Right hindlimb (tissue), 1 donor: ENCODE measurements at regions not wholly inside any gene's neighbourhood (a gene's known extent, or its start where the extent isn't known, plus 50 kb on each side); places are given as distances from the start of the nearest gene placed in this dataset.

Source experiments
- DNase-seq: peaks from one replicate; pipeline ENCODE4 v3.0.0-alpha.2; 2018

- no peak for DNase-seq
These were observed 64.6 kb upstream of the PIM1 start for GRCh38 chr6:37105148-37106050.

- DNase-seq: no peak
These were observed 63.9 kb upstream of the PIM1 start for GRCh38 chr6:37106051-37106363.

- DNase-seq: no peak
These were observed 63.4 kb upstream of the PIM1 start for GRCh38 chr6:37106554-37106953.

GRCh38 chr6:37106982-37107491 is 62.9 kb upstream of the PIM1 start:
- no peak for DNase-seq

GRCh38 chr6:37109714-37110499 is 60.0 kb upstream of the PIM1 start:
- no peak for DNase-seq

- DNase-seq: no peak
These were observed 59.2 kb upstream of the PIM1 start for GRCh38 chr6:37110500-37111461.

GRCh38 chr6:37113976-37114375 is 56.0 kb upstream of the PIM1 start:
- DNase-seq: no peak

- DNase-seq: no peak
These were observed 55.3 kb upstream of the PIM1 start for GRCh38 chr6:37114612-37115011.

GRCh38 chr6:37115236-37115895 is 54.6 kb upstream of the PIM1 start:
- no peak for DNase-seq

- no peak for DNase-seq
These were observed 53.6 kb upstream of the PIM1 start for GRCh38 chr6:37116326-37116725.

- no peak for DNase-seq
These were observed 50.5 kb upstream of the PIM1 start for GRCh38 chr6:37119387-37119886.
